HUES6 (cell line): ENCODE measurements at regions not wholly inside any gene's neighbourhood (a gene's known extent, or its start where the extent isn't known, plus 50 kb on each side); places are given as distances from the start of the nearest gene placed in this dataset.

Experiments used
- H3K27ac ChIP-seq: 2 replicates; pipeline ENCODE4 v1.7.0; 2013; ENCODE audit warnings: low read depth, mild to moderate bottlenecking, low read length, inconsistent platforms
- H3K27me3 ChIP-seq: 2 replicates; pipeline ENCODE4 v1.6.1; 2013; ENCODE audit warnings: low read length; ENCODE audit not compliant: control insufficient read depth, insufficient read depth
- H3K36me3 ChIP-seq: 2 replicates; pipeline ENCODE4 v1.6.1; 2013; ENCODE audit warnings: low read length; ENCODE audit not compliant: control insufficient read depth, insufficient read depth
- H3K4me1 ChIP-seq: 2 replicates; pipeline ENCODE4 v1.6.1; 2013; ENCODE audit warnings: low read length; ENCODE audit not compliant: control insufficient read depth, insufficient read depth
- H3K4me3 ChIP-seq: 2 replicates; pipeline ENCODE4 v1.5.1; 2013; ENCODE audit warnings: low read depth, low read length
- H3K9ac ChIP-seq: one replicate; pipeline ENCODE4 v1.6.1; 2013; ENCODE audit warnings: mild to moderate bottlenecking, low read length
- H3K9me3 ChIP-seq: 2 replicates; pipeline ENCODE4 v1.6.1; 2013; ENCODE audit warnings: low read depth, low read length; ENCODE audit not compliant: control insufficient read depth, insufficient read depth

DNA sequence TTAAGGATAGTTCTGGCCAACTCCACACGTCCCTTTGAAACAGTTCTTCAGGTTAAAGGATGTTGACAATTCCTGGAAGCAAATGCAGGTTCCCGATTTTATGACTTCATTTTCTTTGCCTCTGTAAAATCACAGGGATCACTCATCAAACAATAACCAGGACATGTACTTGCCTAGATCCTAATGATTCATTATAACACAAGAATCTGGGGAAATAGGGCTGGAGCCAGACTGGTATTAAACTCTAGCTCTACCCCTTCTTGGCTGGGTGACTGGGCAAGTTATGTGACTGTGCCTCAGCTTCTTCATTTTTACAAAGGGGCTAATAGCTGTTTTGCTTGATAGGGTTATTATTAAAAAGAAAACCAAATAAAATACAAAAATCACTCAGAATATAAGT is 56.0 kb upstream of the KCND2 start:
- Histone ChIP-seq H3K27ac (no peak overlapping the region), H3K9me3 (no peaks in the 10 kb centered on the region), H3K4me3 (no peak overlapping the region), H3K4me1 (no peaks in the 10 kb centered on the region), H3K9ac (no peak overlapping the region), H3K36me3 (no peaks in the 10 kb centered on the region), H3K27me3 (no peaks in the 10 kb centered on the region)

DNA sequence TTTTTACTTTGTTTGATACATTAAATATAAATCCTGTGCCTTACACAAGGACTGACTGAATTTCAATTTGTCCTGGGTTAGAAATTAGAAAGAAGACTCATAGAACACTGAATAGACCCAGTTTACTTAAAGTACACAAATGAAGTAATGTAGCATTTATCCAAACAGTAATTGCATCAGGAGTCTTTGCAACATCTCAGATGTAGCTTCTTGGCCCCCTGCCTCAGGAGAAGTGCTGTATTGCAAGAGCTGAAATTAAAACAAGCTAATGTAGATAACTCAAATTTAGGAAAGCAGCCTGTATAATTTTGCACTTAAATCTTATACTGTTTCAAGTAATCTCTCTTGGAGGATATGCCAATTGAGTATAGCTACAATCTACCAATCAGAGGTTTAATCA is 54.3 kb upstream of the KCND2 start:
- no peaks in the 10 kb centered on the region for H3K27me3 ChIP-seq
- no peak overlapping the region for H3K27ac ChIP-seq
- no peaks in the 10 kb centered on the region for H3K36me3 ChIP-seq
- no peaks in the 10 kb centered on the region for H3K9me3 ChIP-seq
- H3K4me1 ChIP-seq = no peaks in the 10 kb centered on the region
- no peak overlapping the region for H3K4me3 ChIP-seq
- H3K9ac ChIP-seq = no peak overlapping the region

DNA sequence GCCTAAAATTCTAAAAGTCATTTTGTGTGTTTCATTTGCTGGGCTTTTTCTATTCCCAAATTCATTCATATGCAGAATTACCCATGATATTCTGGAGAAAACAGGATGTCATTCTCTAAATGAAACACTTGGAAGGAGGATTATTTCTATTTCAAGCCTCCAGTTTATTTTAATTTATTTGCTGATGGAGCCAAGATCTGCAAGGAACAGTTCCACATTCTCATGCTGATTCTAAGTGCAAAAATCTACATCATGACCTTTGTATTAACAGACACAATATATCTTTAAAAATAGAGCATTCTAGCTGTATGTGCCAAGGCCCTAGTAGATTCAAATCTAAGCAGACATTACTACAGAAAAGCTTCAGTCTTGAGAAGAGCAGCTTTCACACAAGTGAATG is 51.3 kb upstream of the KCND2 start:
- no peak overlapping the region for H3K9ac ChIP-seq
- H3K9me3 ChIP-seq = no peaks in the 10 kb centered on the region

More for the DNA sequence above, 51.3 kb upstream of the KCND2 start:
- no peaks in the 10 kb centered on the region for H3K4me1 ChIP-seq
- no peaks in the 10 kb centered on the region for H3K27me3 ChIP-seq
- H3K36me3 ChIP-seq = no peaks in the 10 kb centered on the region
- H3K4me3 ChIP-seq = no peak overlapping the region
- H3K27ac ChIP-seq = no peak overlapping the region
